ENCODE measurements at regions not wholly inside any gene's neighbourhood (a gene's known extent, or its start where the extent isn't known, plus 50 kb on each side); places are given as distances from the start of the nearest gene placed in this dataset.

- no TSS peak for BruUV-seq (replicated peaks)
- no peaks in the 10 kb centered on the region for H3K79me2 ChIP-seq (ENCODE audit: insufficient read depth, low read length)
- WGBS (ENCODE audit: low lambda C conversion rate), result 0% methylated on average over 1 of the region's 1 CpG
- FAIRE-seq (no peak), ATAC-seq (no peak), DNase-seq (ENCODE audit: low spot score) (no peak)
- H2AFZ ChIP-seq (ENCODE audit: low read length), result no peak overlapping the region
- ChIA-PET POLR2A (no interaction called here), CTCF (ENCODE audit: low intra/inter-chr PET ratio, low total read pairs) (no interaction called here)
- no peaks in the 10 kb centered on the region for H3K27me3 ChIP-seq (ENCODE audit: control insufficient read depth in 1 of 2, insufficient read depth in 2 of 2, low read length in 2 of 2)
- H3K9me3 ChIP-seq (ENCODE audit: low read length), result no peaks in the 10 kb centered on the region
- in situ Hi-C loops (cut with HindIII; ENCODE audit: extremely low pct_ligation_motif_present, low pct_unique_long_range_greater_than_20kb), result loop anchor here (5.0 to 25.0 kb wide), 2 partner anchors 620 to 1175 kb away; no protein-coding TSS in a partner anchor
- no peak overlapping the region for H3K4me2 ChIP-seq (ENCODE audit: low read depth, low read length)
- H4K20me1 ChIP-seq (ENCODE audit: insufficient read depth, low read length), result no peaks in the 10 kb centered on the region
- H3K27ac ChIP-seq (ENCODE audit: extremely low read length, insufficient read depth, low read length), result no peak overlapping the region
- no peaks in the 10 kb centered on the region for H3K4me1 ChIP-seq (ENCODE audit: insufficient read depth, low read length)
- no peaks in the 10 kb centered on the region for H3K36me3 ChIP-seq (replicated peaks in 1 of 2; ENCODE audit: control insufficient read depth in 1 of 2, insufficient read depth in 2 of 2, low read length in 2 of 2)
- H3K9ac ChIP-seq (ENCODE audit: insufficient read depth, low read depth, low read length), result no peak overlapping the region
- H3K4me3 ChIP-seq (replicated peaks in 1 of 3; ENCODE audit: insufficient read depth in 1 of 3, low read depth in 2 of 3, low read length in 3 of 3), result no peak overlapping the region
- intact Hi-C loops (cut with micrococcal nuclease; ENCODE audit: unreplicated experiment), result loop anchor here (5.0 kb wide), 2 partner anchors 615 to 1175 kb away; no protein-coding TSS in a partner anchor
- TF ChIP-seq E2F5 (CRISPR knock-in tag; conservative IDR thresholded peaks at IDR 0.05) (no peak), NFIC (IDR thresholded peaks at IDR 0.05; ENCODE audit: low read length) (no peak), KDM4B (CRISPR knock-in tag; IDR thresholded peaks at IDR 0.05) (no peak), GABPB1 (CRISPR knock-in tag; IDR thresholded peaks at IDR 0.05) (no peak), ZBTB26 (CRISPR knock-in tag; IDR thresholded peaks at IDR 0.05; ENCODE audit: borderline replicate concordance) (no peak), ZFYVE20 (CRISPR knock-in tag; IDR thresholded peaks at IDR 0.05; ENCODE audit: borderline replicate concordance, low read depth) (no peak), XRCC5 (optimal IDR thresholded peaks at IDR 0.05; ENCODE audit: low read length) (no peak), ZBTB7A (CRISPR knock-in tag; IDR thresholded peaks at IDR 0.05) (no peak), FOXO4 (CRISPR knock-in tag; conservative IDR thresholded peaks at IDR 0.05) (no peak), FOXA1 (IDR thresholded peaks at IDR 0.05) (no peak), FOXA1 (CRISPR knock-in tag; IDR thresholded peaks at IDR 0.05) (no peak), BRD4 (CRISPR knock-in tag; IDR thresholded peaks at IDR 0.05) (no peak), AHDC1 (CRISPR knock-in tag; IDR thresholded peaks at IDR 0.05; ENCODE audit: borderline replicate concordance) (no peak)
- TF ChIP-seq, protein P1, sequence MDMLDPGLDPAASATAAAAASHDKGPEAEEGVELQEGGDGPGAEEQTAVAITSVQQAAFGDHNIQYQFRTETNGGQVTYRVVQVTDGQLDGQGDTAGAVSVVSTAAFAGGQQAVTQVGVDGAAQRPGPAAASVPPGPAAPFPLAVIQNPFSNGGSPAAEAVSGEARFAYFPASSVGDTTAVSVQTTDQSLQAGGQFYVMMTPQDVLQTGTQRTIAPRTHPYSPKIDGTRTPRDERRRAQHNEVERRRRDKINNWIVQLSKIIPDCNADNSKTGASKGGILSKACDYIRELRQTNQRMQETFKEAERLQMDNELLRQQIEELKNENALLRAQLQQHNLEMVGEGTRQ (IDR thresholded peaks at IDR 0.05; ENCODE audit: low read depth, low read length), result no peak
- TF ChIP-seq, protein P1 (CRISPR knock-in tag; IDR thresholded peaks at IDR 0.05; ENCODE audit: borderline replicate concordance), result no peak
These were observed 52.8 kb upstream of the DCC start for GRCh38 chr18:52287151-52287550.

All from HepG2 (cell line).